GM18520 (cell line): ENCODE measurements at regions not wholly inside any gene's neighbourhood (a gene's known extent, or its start where the extent isn't known, plus 50 kb on each side); places are given as distances from the start of the nearest gene placed in this dataset.

Experiments used
- ATAC-seq: cut with Tn5 transposase; IDR thresholded peaks from one replicate; pipeline ENCODE4 v1.9.1; 2021; ENCODE audit not compliant: unreplicated experiment

DNA sequence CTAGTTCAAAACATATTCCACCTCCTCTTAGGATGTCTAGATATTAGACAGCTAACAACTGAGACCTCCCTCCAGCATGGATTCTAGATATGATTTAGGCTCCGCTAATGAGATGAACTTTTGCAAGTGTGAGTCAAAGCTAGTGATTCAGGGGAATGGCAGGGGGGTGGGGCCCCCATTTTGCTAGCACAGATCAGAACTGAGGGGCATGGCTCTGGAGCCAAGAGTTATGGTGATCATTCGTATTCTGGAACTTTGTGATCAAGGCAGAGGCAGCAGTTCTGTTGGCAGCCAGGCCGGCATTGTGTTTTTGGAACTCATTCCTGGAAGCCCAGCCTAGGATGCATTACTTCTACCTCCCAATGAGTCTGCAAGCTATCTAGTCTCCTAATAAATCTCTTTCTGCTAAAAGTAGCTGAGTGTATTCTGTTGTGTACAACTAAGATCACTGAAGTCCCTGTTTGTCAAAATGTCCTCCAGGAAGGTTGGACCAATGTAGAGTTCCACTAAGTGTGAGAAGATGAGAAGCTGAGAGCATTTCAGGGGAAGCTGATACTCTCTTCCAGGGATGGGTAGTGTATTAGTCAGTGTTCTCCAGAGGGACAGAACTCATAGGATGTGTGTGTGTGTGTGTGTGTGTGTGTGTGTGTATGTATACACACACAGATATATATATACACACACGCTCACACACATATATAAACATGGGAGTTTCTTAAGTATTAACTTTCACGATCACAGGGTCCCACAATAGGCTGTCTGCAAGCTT is 312.7 kb downstream of the TLE3 start:
- no peak for ATAC-seq

- ATAC-seq: no peak
Measured at GRCh38 chr15:69786136-69786701, 311.5 kb downstream of the TLE3 start.

GRCh38 chr15:69787791-69788190 is 309.9 kb downstream of the TLE3 start:
- no peak for ATAC-seq

DNA sequence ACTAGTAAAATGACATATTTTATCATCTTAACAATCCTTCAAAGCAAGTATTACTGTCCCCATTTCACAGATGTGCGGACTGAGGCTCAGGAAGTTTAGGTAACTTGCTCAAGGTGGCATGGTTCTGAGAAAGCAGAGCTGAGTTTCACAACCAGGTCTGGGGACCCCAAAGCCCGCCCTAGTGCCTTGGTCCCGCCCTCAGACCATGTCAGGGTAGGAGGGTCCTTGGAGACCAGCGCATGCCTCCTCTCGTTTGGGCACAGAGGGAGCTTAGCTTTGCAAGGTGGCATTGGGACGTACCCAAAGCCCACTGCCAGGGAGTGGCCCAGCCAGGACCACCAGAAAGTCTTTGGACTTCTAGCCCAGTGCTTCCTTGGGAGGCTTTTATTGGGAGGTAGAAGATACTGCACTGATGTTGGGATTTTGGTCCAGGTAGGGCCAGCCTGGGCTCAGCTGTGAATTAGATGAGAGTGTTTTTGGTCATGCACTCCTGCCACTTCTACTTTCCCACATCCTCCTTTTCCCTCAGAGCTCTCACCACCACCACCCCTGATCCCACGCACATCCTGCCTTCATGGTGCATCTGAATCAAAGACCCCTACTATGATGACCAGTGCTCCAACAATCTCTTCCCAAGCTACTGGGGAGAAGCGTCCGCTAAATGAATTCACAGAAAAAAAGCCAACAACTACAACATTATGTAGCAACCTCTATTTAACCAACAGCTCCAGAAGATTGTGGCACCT is 307.9 kb downstream of the TLE3 start:
- ATAC-seq: no peak

- no peak for ATAC-seq
Measured at GRCh38 chr15:69790632-69791031, 307.1 kb downstream of the TLE3 start.

- no peak for ATAC-seq
Measured at GRCh38 chr15:69792823-69793222, 304.9 kb downstream of the TLE3 start.

DNA sequence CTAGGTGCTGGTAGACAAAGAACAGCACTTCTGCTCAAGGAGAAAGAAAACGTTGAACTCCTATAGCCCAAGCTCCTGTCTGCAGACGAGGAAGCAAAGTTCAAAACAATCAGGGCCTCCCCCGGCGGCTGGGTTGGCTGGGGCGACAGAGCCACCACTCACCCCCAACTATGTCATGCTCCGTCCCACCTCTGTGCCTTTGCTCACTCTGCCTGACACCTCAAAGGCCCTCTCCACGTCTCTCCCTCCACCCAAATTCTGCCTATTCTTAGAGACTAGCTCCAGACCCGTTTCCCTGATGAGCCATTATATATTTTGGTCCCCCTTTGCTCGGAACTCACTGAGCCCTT is 304.3 kb downstream of the TLE3 start:
- no peak for ATAC-seq

- no peak for ATAC-seq
Measured at GRCh38 chr15:69793781-69794451, 303.8 kb downstream of the TLE3 start.

- ATAC-seq: no peak
Measured at GRCh38 chr15:69794645-69795469, 302.9 kb downstream of the TLE3 start.

GRCh38 chr15:69795601-69796000 is 302.1 kb downstream of the TLE3 start:
- no peak for ATAC-seq

DNA sequence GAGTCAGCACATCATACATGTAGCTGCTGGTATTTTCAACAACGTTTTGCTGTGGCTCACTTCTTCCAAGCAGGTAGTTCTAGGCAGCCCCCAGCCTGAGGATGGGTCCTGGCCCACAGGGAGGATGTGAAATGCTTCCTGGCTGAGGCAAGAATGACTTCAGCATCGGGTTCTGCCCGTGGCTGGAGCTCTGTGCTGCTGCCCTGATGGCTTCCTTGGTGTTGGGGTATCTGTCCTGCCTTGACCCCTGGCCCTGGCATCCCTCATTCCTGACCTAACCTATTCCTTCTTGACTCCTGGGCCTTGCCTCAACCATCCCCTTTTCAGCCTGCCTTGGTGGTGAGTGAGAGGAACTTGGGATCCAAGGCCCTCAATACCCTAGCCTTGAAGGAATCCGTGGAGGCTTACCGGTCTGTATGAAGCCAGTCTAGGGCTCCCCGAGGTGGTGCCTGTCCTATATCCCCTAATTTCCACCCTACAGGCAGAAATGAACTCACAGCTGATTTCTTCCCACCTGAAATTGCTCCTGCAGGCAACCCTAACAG is 300.6 kb downstream of the TLE3 start:
- no peak for ATAC-seq

- ATAC-seq: no peak
Measured at GRCh38 chr15:69797615-69798014, 300.1 kb downstream of the TLE3 start.

DNA sequence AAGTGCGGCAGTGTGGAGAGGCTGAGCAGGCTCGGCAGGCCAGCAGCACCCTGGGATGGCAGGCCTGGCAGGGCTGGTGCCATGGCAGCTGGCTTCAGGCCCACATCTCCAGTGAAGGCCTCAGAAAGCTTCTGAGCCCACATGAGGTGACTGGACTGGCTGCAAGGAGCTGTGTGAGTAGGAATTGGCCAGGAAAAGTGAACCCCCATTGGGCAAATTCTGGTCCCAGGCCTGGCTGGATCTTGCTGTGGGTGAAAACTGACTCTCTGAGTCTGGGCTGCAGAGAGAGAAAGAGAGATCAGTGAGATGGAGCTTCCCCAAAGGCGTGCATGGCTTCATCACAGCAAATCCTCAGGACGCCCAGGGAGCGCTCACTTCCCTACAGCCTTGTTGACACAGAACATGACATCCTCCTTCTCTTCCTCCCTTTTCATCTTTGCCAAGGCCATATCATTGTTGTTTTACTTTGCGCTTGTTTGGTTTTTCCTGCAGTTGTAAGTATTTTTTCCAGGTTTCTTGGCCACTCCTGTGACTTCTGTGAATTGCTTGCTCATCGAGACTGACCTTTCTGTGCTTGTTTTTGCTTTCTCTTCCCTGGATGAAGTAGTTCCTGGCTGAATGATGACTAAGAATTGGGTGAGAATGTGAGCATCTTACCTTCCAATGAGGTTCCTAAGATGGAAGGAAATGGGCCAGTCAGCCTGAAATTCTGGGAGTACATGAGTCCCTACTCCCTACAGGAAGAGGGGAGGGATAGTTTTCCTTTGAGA is 299.1 kb downstream of the TLE3 start:
- no peak for ATAC-seq

DNA sequence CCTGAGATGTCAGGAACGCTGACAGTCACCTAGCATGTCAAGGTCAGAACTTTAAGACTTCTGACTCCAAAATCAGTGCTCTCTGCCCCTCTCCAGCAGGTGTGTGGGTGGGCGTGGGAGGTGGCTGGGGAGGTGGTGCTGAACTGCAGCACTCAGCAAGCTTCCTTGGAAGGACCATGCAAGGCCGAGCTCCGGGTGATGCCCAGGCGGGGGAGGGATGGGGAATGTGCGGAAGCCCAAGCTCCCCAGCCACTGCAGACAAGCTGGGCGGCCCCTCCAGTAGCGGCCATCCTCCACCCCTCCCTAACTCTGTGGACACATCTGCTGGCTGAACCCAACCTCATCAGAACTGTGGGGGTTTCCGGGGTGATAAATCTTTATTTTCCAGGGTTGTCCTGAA is 296.6 kb downstream of the TLE3 start:
- no peak for ATAC-seq

- ATAC-seq: no peak
Measured at GRCh38 chr15:69802432-69802831, 295.3 kb downstream of the TLE3 start.

GRCh38 chr15:69804786-69805185 is 292.9 kb downstream of the TLE3 start:
- ATAC-seq: no peak

DNA sequence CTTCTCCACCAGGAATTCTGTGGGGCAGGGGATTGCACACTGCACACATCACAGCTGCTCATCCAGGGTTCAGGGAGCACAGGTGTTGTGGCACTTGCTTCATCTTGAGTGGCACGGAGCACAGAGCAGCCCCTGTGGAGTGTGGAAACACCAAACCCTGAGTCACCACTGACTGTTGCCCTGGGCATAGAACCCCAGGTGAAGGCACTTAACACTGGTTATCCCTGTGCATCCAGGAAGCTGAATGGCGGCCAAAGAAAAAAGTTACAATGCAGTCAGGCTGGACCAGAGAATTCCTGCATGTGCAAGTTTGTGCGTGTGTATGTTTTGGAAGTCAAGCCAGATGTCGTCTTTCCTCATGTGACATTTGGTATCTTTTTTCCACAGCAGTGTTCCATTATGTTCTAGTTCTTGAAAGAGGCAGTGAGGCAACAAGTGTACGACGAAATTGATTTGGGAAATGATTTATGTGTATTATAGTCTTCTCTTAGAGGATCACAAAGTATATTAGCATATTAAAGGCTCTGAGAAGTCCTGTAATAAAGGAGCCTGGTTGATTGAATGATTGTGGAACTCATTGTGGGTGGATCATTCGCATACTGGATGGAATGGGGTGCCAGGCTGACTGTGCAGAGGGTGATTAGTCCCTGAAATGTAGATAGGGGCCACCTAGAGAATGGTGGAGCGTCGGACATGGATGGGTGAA is 292.3 kb downstream of the TLE3 start:
- no peak for ATAC-seq

DNA sequence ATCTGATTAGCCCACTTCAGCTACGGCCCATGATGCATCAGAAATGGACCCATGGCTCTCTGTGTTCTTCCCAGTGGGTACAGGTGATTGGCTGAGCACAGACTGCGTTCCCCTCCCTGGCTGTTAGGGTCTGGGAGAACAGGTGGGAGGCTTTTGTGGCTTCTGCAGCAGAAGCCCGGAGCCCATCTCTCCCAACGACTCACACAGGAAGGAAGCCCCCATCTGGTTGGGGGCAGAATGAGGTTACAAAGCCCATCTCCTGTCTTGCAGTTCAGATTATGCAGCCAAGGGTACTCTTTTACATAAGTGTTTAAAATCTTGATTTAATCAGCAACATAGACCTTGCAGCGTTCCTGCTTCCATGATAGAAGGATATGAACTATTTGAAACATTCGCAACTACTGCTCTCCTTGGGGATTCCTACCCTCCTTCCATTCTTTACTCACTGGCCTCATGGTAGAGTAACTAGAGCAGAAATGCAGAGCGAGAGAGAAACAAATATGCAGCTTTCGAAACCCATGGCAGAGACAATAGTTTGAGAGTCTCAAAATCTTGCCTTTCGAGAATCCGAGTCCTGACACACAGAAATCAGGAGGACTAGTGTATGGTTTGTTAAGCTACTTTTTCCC is 291.3 kb downstream of the TLE3 start:
- ATAC-seq: no peak

DNA sequence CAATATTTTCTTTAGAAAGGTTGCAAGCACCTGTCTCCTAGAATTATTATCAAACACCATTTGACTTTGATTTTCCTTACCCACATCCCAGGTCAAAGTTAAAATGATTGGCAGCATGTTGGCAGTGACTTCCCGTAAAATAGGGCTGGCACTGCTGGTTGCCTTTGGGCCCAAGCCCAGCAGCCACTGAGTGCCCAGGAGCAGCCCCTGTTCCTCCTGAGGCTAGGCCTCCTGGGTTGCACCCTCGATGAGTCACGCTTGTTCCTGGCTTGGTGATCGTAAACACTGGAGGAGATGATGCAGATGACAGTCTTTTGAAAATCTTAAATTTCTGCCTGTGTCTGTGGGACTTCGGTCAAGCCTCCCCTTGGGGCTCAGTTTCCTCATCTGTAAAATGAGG is 290.0 kb downstream of the TLE3 start:
- ATAC-seq: no peak
